OCI-LY3 (cell line): ENCODE measurements at regions not wholly inside any gene's neighbourhood (a gene's known extent, or its start where the extent isn't known, plus 50 kb on each side); places are given as distances from the start of the nearest gene placed in this dataset.

ENCODE experiments used
- H2AFZ ChIP-seq: fragments of 200-600, 300-600 bp; shearing (Covaris generic); 2 replicates; pipeline ENCODE4 v1.6.0; 2014; ENCODE audit warnings: antibody characterized with exemption, low read depth, low read length
- H3K27ac ChIP-seq: fragments of 200-600, 300-600 bp; sonication (generic); 2 replicates; pipeline ENCODE4 v1.5.1; 2014; ENCODE audit warnings: mild to moderate bottlenecking, low read length, moderate library complexity, mixed read lengths
- H3K27me3 ChIP-seq: fragments of 200-600, 300-600 bp; sonication (generic); 2 replicates; pipeline ENCODE4 v1.6.1; 2014; ENCODE audit warnings: low read depth, low read length, mixed read lengths
- H3K36me3 ChIP-seq: fragments of 200-600, 300-600 bp; sonication (generic); replicated peaks from 2 replicates; pipeline ENCODE3; 2014; ENCODE audit warnings: low read depth, low read length, mixed read lengths
- H3K4me1 ChIP-seq: fragments of 300-600, 200-600 bp; sonication (generic); 2 replicates; pipeline ENCODE4 v1.6.1; 2014; ENCODE audit warnings: low read length, mixed read lengths
- H3K4me2 ChIP-seq: fragments of 200-600, 300-600 bp; sonication (generic); 2 replicates; pipeline ENCODE4 v1.6.1; 2014; ENCODE audit warnings: low read length, mixed read lengths
- H3K4me3 ChIP-seq: fragments of 300-600, 200-600 bp; sonication (generic); 2 replicates; pipeline ENCODE4 v1.5.1; 2014; ENCODE audit warnings: antibody characterized with exemption, mild to moderate bottlenecking, low read length, moderate library complexity
- H3K79me2 ChIP-seq: fragments of 300-600, 200-600 bp; shearing (Covaris generic); 2 replicates; pipeline ENCODE4 v1.6.1; 2014; ENCODE audit warnings: mild to moderate bottlenecking, low read length, mixed read lengths
- H3K9ac ChIP-seq: fragments of 300-600, 200-600 bp; shearing (Covaris generic); 2 replicates; pipeline ENCODE4 v1.6.0; 2014; ENCODE audit warnings: mild to moderate bottlenecking, low read length, moderate library complexity
- H3K9me3 ChIP-seq: fragments of 200-600, 300-600 bp; shearing (Covaris generic); 2 replicates; pipeline ENCODE4 v1.6.1; 2014; ENCODE audit warnings: low read length, mixed read lengths; ENCODE audit not compliant: insufficient read depth
- H4K20me1 ChIP-seq: fragments of 200-600, 300-600 bp; sonication (generic); 2 replicates; pipeline ENCODE4 v1.6.1; 2016; ENCODE audit warnings: low read length, mixed read lengths; ENCODE audit not compliant: insufficient read depth
- EZH2phosphoT487 ChIP-seq: fragments of 200-600 bp; shearing (Covaris generic); IDR thresholded peaks from 2 replicates; pipeline ENCODE4 v1.6.1; 2018; ENCODE audit warnings: antibody characterized with exemption, mixed run types, low read depth
- TF ChIP-seq, protein P1 (sequence below): fragments of 200-600, 300-600 bp; sonication (generic); IDR thresholded peaks from 2 replicates; pipeline ENCODE4 v1.5.1; 2014; ENCODE audit warnings: antibody characterized with exemption, low read length, low read depth

DNA sequence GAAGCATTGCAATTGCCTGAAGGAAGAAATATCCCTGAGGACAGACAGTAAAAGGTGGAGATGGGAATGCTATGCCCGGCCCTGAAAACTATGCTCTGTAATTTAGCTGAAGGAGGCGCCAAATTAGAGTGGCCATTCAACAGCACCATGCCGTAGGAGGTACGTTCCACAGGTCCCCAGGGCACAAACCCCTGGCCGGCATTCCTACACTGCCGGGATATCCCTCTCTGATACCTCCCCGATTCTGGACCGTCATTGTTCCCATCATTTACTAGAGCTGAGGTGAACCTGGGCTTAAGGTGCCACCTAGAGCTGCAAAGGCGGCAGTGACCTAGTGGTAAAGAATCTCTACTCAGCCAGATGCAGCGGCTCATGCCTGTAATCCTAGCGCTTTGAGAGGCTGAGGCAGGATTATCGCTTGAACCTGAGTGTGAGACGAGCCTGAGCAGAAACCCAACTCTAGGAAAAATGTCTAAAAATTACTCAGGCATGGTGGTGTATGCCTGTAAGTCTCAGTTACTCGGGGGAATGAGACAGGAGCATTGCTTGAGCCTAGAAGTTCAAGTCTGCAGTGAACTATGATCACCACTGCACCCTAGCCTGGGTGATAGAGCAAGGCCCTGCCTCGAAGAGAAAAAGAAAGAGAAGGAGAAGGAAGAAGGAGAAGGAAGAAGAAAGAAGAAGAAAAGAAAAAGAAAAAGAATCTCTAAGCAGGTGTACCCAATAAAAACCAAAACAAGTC is 53.0 kb upstream of the TNKS2 start:
- Histone ChIP-seq H3K27me3 (0 out of 2 replicates have a peak, but pooled peaks cover 3% of the 10 kb centered on the region), H3K36me3 (no peaks in the 10 kb centered on the region), H3K9ac (no peak overlapping the region; the same call in 1 of the 2 replicates), H3K79me2 (no peaks in the 10 kb centered on the region), H3K4me2 (peak overlapping the region; percentile 62), H4K20me1 (no peaks in the 10 kb centered on the region), H2AFZ (peak overlapping the region; percentile 35; the same call in 1 of the 2 replicates), H3K9me3 (no peaks in the 10 kb centered on the region), H3K4me3 (peak overlapping the region; percentile 54), H3K27ac (no peak overlapping the region), H3K4me1 (peaks cover 13% of the 10 kb centered on the region)
- TF ChIP-seq EZH2phosphoT487: no peak
- TF ChIP-seq, protein P1, sequence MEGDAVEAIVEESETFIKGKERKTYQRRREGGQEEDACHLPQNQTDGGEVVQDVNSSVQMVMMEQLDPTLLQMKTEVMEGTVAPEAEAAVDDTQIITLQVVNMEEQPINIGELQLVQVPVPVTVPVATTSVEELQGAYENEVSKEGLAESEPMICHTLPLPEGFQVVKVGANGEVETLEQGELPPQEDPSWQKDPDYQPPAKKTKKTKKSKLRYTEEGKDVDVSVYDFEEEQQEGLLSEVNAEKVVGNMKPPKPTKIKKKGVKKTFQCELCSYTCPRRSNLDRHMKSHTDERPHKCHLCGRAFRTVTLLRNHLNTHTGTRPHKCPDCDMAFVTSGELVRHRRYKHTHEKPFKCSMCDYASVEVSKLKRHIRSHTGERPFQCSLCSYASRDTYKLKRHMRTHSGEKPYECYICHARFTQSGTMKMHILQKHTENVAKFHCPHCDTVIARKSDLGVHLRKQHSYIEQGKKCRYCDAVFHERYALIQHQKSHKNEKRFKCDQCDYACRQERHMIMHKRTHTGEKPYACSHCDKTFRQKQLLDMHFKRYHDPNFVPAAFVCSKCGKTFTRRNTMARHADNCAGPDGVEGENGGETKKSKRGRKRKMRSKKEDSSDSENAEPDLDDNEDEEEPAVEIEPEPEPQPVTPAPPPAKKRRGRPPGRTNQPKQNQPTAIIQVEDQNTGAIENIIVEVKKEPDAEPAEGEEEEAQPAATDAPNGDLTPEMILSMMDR: peak; percentile 63

DNA sequence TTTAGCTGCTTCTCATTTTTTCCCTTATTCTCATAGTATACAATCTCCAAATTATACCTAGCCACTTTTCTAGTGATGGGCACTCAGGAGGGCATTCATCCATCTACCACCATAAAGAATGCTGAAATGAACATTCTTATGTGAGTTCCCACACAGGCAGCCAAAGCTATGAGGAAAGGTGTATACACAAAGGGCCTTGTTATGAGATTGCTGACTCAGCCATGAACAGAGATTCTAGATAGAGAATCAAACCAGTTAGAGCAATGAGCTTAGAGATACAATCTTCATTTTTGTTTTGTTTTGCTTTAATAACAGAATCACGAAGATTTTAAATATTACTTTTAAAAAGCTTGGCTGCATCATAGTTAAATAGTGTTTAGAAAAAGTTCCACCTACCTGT is 54.8 kb upstream of the TNKS2 start:
- Histone ChIP-seq H3K27me3 (peaks cover 5% of the 10 kb centered on the region; the same call in 1 of the 2 replicates), H3K9ac (no peak overlapping the region), H3K4me2 (no peak overlapping the region), H3K27ac (no peak overlapping the region), H4K20me1 (no peaks in the 10 kb centered on the region), H2AFZ (no peak overlapping the region), H3K36me3 (no peaks in the 10 kb centered on the region), H3K4me3 (no peak overlapping the region), H3K9me3 (no peaks in the 10 kb centered on the region), H3K4me1 (peaks cover 13% of the 10 kb centered on the region), H3K79me2 (no peaks in the 10 kb centered on the region)
- TF ChIP-seq EZH2phosphoT487: no peak
- TF ChIP-seq, protein P1: no peak

DNA sequence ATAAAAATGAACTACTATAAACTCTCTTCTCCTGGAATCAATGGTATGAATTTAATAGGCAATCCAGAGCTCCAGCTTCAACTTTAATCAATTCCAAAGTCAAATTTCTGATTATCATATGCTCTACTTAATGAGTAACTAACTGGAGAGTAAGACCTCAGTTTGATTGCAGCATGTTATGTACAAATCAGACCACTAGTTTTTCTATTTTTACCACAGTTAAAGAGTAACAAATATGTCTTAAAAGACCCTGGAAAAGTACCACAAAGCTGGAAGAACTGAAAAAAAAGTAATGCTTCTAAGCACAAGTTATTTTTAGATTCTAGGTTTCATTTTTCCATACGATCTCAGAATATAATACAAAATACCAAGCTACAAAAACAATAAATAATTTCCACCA is 56.0 kb upstream of the TNKS2 start:
- no peak overlapping the region for H3K4me3 ChIP-seq
- no peak overlapping the region for H3K27ac ChIP-seq
- no peaks in the 10 kb centered on the region for H3K36me3 ChIP-seq
- H3K27me3 ChIP-seq: peaks cover 5% of the 10 kb centered on the region; the same call in 1 of the 2 replicates
- no peak overlapping the region for H2AFZ ChIP-seq
- H3K79me2 ChIP-seq: no peaks in the 10 kb centered on the region
- TF ChIP-seq, protein P1: no peak
- no peak for TF ChIP-seq EZH2phosphoT487
- H3K9me3 ChIP-seq: no peaks in the 10 kb centered on the region
- no peaks in the 10 kb centered on the region for H4K20me1 ChIP-seq
- no peak overlapping the region for H3K9ac ChIP-seq
- peaks cover 13% of the 10 kb centered on the region for H3K4me1 ChIP-seq
- H3K4me2 ChIP-seq: no peak overlapping the region

DNA sequence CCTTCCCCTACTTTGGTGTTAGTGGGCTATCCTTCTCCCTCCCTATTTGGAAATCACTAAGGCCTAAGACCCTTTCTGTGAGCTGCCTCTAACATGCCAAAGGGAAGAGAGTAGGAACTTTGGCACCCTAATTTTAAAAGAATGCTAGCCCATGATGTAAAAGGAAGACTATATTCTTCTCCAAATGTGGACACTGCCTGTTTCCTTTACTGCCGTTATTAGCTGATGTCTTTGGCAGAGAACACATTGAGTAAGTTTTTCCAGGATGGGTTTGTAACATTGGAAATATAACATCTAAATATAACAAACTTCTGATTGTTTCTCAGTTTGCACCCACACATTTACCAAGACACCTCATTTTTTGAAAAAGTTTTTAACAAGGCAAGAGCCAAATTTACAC is 56.9 kb upstream of the TNKS2 start:
- no peaks in the 10 kb centered on the region for H3K36me3 ChIP-seq
- no peak overlapping the region for H3K27ac ChIP-seq
- peaks cover 5% of the 10 kb centered on the region; the same call in 1 of the 2 replicates for H3K27me3 ChIP-seq
- H2AFZ ChIP-seq: no peak overlapping the region
- no peaks in the 10 kb centered on the region for H3K9me3 ChIP-seq
- H3K9ac ChIP-seq: no peak overlapping the region
- H3K4me3 ChIP-seq: no peak overlapping the region
- TF ChIP-seq, protein P1: no peak
- TF ChIP-seq EZH2phosphoT487: no peak
- no peaks in the 10 kb centered on the region for H4K20me1 ChIP-seq
- no peaks in the 10 kb centered on the region for H3K79me2 ChIP-seq
- no peak overlapping the region for H3K4me2 ChIP-seq
- peaks cover 13% of the 10 kb centered on the region for H3K4me1 ChIP-seq
